ENCODE measurements at regions not wholly inside any gene's neighbourhood (a gene's known extent, or its start where the extent isn't known, plus 50 kb on each side); places are given as distances from the start of the nearest gene placed in this dataset.
"Not testable (repeated sequence)": the region's sequence is repeated elsewhere in the genome, so short reads cannot be mapped to it uniquely, and the experiment has no call there.

GRCh38 chr4:189131118-189131517, 809.6 kb upstream of the FRG1 start:
- Histone ChIP-seq H3K4me3 (no peak overlapping the region), H3K4me1 (no peaks in the 10 kb centered on the region), H3K27me3 (no peaks in the 10 kb centered on the region), H3K36me3 (no peaks in the 10 kb centered on the region), H3K27ac (no peak overlapping the region), H3K9me3 (no peaks in the 10 kb centered on the region)
- intact Hi-C loops (cut with DNase I): no loop called here
- 70 to 83% methylated on average over 4 of the region's 4 CpGs for WGBS, 2 donors
- FAIRE-seq: no peak
- ATAC-seq: no peak
- DNase-seq: no peak
- TF ChIP-seq CTCF (IDR thresholded peaks at IDR 0.05): no peak

DNA sequence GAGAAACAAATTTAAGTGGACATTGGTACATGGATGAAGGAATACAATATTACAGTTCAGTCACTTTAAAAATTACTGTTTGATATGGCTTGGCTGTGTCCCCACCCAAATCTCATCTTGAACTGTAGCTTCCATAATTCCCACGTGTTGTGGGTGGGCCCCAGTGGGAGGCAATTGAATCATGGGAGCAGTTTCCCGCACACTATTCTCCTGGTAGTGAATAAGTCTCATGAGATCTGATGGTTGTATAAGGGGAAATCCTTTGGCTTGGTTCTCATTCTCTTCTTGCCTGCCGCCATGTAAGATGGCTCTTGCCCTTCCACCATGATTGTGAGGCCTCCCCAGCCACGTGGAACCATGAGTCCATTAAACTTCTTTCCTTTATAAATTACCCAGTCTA, 804.2 kb upstream of the FRG1 start:
- H3K27ac ChIP-seq: no peak overlapping the region
- no peaks in the 10 kb centered on the region for H3K36me3 ChIP-seq
- H3K4me3 ChIP-seq: no peak overlapping the region
- intact Hi-C loops (cut with DNase I): no loop called here
- FAIRE-seq: no peak
- 57 to 58% methylated on average over 4 of the region's 4 CpGs for WGBS, 2 donors
- no peak for TF ChIP-seq CTCF (IDR thresholded peaks at IDR 0.05)
- no peaks in the 10 kb centered on the region for H3K4me1 ChIP-seq
- DNase-seq: no peak
- H3K27me3 ChIP-seq: no peaks in the 10 kb centered on the region
- ATAC-seq: no peak
- H3K9me3 ChIP-seq: no peaks in the 10 kb centered on the region

GRCh38 chr4:189143263-189143952, 797.3 kb upstream of the FRG1 start:
- ATAC-seq: peak in 3 of 4 donors; percentile 25 to 52 (median 48)
- no peaks in the 10 kb centered on the region for H3K36me3 ChIP-seq
- H3K27ac ChIP-seq: no peak overlapping the region
- H3K9me3 ChIP-seq: no peaks in the 10 kb centered on the region
- no peak for FAIRE-seq
- no peak overlapping the region for H3K4me3 ChIP-seq
- WGBS, 2 donors: 51 to 66% methylated on average over 6 of the region's 6 CpGs
- intact Hi-C loops (cut with DNase I): no loop called here
- no peaks in the 10 kb centered on the region for H3K27me3 ChIP-seq
- H3K4me1 ChIP-seq: no peaks in the 10 kb centered on the region
- DNase-seq: no peak
- TF ChIP-seq CTCF (IDR thresholded peaks at IDR 0.05): no peak

- Histone ChIP-seq H3K9me3 (no peaks in the 10 kb centered on the region), H3K36me3 (no peaks in the 10 kb centered on the region), H3K27me3 (no peaks in the 10 kb centered on the region), H3K27ac (no peak overlapping the region), H3K4me3 (no peak overlapping the region), H3K4me1 (no peaks in the 10 kb centered on the region)
- WGBS, 2 donors: 62 to 69% methylated on average over 24 of the region's 24 CpGs
- intact Hi-C loops (cut with DNase I): no loop called here
- no peak for ATAC-seq
- TF ChIP-seq CTCF (IDR thresholded peaks at IDR 0.05): no peak
- FAIRE-seq: no peak
- no peak for DNase-seq
These were observed 793.4 kb upstream of the FRG1 start for GRCh38 chr4:189147005-189147929.

DNA sequence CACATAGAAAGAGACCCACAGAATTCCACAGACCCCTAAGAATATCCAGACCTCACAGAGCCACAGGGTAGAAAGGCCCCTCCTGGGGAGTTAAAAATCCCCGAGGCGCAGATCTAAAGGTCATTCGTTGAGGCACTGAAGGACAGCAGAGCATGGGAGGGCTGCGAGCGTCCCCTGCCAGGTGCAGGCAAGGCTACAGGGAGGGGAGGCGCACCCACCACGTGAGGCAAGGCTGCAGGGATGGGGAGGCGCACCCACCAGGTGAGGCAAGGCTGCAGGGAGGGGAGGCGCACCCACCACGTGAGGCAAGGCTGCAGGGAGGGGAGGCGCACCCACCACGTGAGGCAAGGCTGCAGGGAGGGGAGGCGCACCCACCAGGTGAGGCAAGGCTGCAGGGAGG, 785.6 kb upstream of the FRG1 start:
- peak in 1 of 6 donors; percentile 52 for DNase-seq
- intact Hi-C loops (cut with DNase I); H3K36me3 ChIP-seq; H3K4me3 ChIP-seq; FAIRE-seq; H3K4me1 ChIP-seq; H3K27me3 ChIP-seq; H3K9me3 ChIP-seq; H3K27ac ChIP-seq; ATAC-seq: not testable (repeated sequence)
- 70 to 78% methylated on average over 13 of the region's 13 CpGs for WGBS, 2 donors

Measured in pancreas (tissue), 10 donors.